HepG2 (cell line): ENCODE measurements at regions not wholly inside any gene's neighbourhood (a gene's known extent, or its start where the extent isn't known, plus 50 kb on each side); places are given as distances from the start of the nearest gene placed in this dataset.
"Not testable (repeated sequence)": the region's sequence is repeated elsewhere in the genome, so short reads cannot be mapped to it uniquely, and the experiment has no call there.

Experiments
- ATAC-seq: fragments of 200-7000 bp; cut with Tn5 transposase; 3 replicates; pipeline ENCODE4 v1.9.1; 2020; ENCODE audit warnings: mild to moderate bottlenecking, moderate library complexity
- BruUV-seq: library from RNA; stranded (reverse); fragments of 400-500 nt; replicated peaks from 2 replicates; lab custom pipeline; 2021; lab: Mats Ljungman, UMichigan
- CTCF ChIA-PET: fragments of 300-600 bp; formaldehyde crosslinking; extraction: SDS; loops from one replicate; lab custom pipeline; 2021; ENCODE audit warnings: low total read pairs, inconsistent platforms, low intra/inter-chr PET ratio; lab: Yijun Ruan, JAX
- POLR2A ChIA-PET: fragments of 350-600 bp; sonication (Branson Sonifier 250); formaldehyde crosslinking; loops from one replicate; lab custom pipeline; 2020; ENCODE audit warnings: antibody characterized with exemption, inconsistent platforms; lab: Yijun Ruan, JAX
- DNase-seq: peaks from one replicate; pipeline ENCODE4 v3.0.0-alpha.2; 2015; ENCODE audit warnings: low spot score
- FAIRE-seq: peaks from 3 replicates; lab custom pipeline; 2011; peaks lifted over from hg19 to GRCh38; lab: Jason Lieb, UNC
- H2AFZ ChIP-seq: one replicate; pipeline ENCODE4 v1.6.1; 2011; ENCODE audit warnings: low read length, inconsistent platforms
- H3K27ac ChIP-seq: fragments of 300-600 bp; 3 replicates; pipeline ENCODE4 v1.8.0; 2011; ENCODE audit warnings: mixed run types, mild to moderate bottlenecking, mixed read lengths, low read length, inconsistent platforms; ENCODE audit not compliant: insufficient read depth; ENCODE audit errors: extremely low read length
- H3K27me3 ChIP-seq, 2 experiments: fragments of 200-600 bp in 1 of 2; 2 replicates in 1 of 2; 3 replicates in 1 of 2; pipeline versions ENCODE4 v1.6.0 to v1.8.0; 2011; ENCODE audit warnings: low read length in 2 of 2, mild to moderate bottlenecking in 2 of 2, moderate library complexity in 2 of 2, inconsistent platforms in 1 of 2; ENCODE audit not compliant: insufficient read depth in 2 of 2, control insufficient read depth in 1 of 2
- H3K36me3 ChIP-seq, 2 experiments: fragments of 200-600 bp in 1 of 2; replicated peaks in 1 of 2; 2 replicates in 1 of 2; 3 replicates in 1 of 2; pipeline versions ENCODE4 v1.5.1 to v1.8.0; 2011; ENCODE audit warnings: low read length in 2 of 2, inconsistent platforms in 1 of 2; ENCODE audit not compliant: insufficient read depth in 2 of 2, control insufficient read depth in 1 of 2
- H3K4me1 ChIP-seq: 2 replicates; pipeline ENCODE4 v1.5.1; 2012; ENCODE audit warnings: low read length, inconsistent platforms; ENCODE audit not compliant: insufficient read depth
- H3K4me2 ChIP-seq: 2 replicates; pipeline ENCODE4 v1.6.0; 2011; ENCODE audit warnings: low read depth, low read length, inconsistent platforms
- H3K4me3 ChIP-seq, 3 experiments: fragments of 200-600 bp in 1 of 3; sonication (generic), shearing (Covaris generic) in 1 of 3; replicated peaks in 1 of 3; 2 replicates each; pipeline ENCODE4 v1.5.1; 2011 to 2016; ENCODE audit warnings: low read length in 3 of 3, inconsistent platforms in 2 of 3, low read depth in 2 of 3, mild to moderate bottlenecking in 2 of 3, control low read depth in 1 of 3, mixed read lengths in 1 of 3; ENCODE audit not compliant: insufficient read depth in 1 of 3
- H3K79me2 ChIP-seq: one replicate; pipeline ENCODE4 v1.6.1; 2011; ENCODE audit warnings: low read length, inconsistent platforms; ENCODE audit not compliant: insufficient read depth
- H3K9ac ChIP-seq: 2 replicates; pipeline ENCODE4 v1.6.0; 2011; ENCODE audit warnings: mild to moderate bottlenecking, low read depth, low read length, inconsistent platforms; ENCODE audit not compliant: insufficient read depth
- H3K9me3 ChIP-seq: 2 replicates; pipeline ENCODE4 v1.5.1; 2012; ENCODE audit warnings: mild to moderate bottlenecking, low read length
- H4K20me1 ChIP-seq: 2 replicates; pipeline ENCODE4 v1.6.0; 2011; ENCODE audit warnings: inconsistent platforms, mild to moderate bottlenecking, low read length, moderate library complexity; ENCODE audit not compliant: insufficient read depth
- AKAP8 ChIP-seq: sonication (generic); formaldehyde crosslinking; IDR thresholded peaks from 2 replicates; pipeline ENCODE4 v1.5.1; 2020; ENCODE audit warnings: mild to moderate bottlenecking, missing genetic modification reagents
- ATF4 ChIP-seq, 2 experiments: fragments of 450-650 bp in 1 of 2; sonication (generic) in 1 of 2; formaldehyde crosslinking; IDR thresholded peaks; 2 replicates each; pipeline versions ENCODE4 v1.5.0 to v1.8.0; 2020 to 2022; ENCODE audit warnings: mild to moderate bottlenecking in 1 of 2, missing genetic modification reagents in 1 of 2
- KLF11 ChIP-seq: IDR thresholded peaks from 2 replicates; pipeline ENCODE4 v1.6.1; 2016; ENCODE audit warnings: missing compliant biosample characterization
- KMT2A ChIP-seq: sonication (generic); formaldehyde crosslinking; IDR thresholded peaks from 2 replicates; pipeline ENCODE4 v1.4.0; 2020; ENCODE audit warnings: missing genetic modification reagents
- RNF219 ChIP-seq: sonication (generic); formaldehyde crosslinking; IDR thresholded peaks from 2 replicates; pipeline ENCODE4 v1.5.0; 2020; ENCODE audit warnings: mild to moderate bottlenecking, missing genetic modification reagents
- RXRB ChIP-seq: IDR thresholded peaks from 2 replicates; pipeline ENCODE4 v1.6.1; 2016; ENCODE audit warnings: borderline replicate concordance, missing genetic modification reagents, missing compliant biosample characterization
- ZBTB1 ChIP-seq: sonication (generic); formaldehyde crosslinking; IDR thresholded peaks from 2 replicates; pipeline ENCODE4 v1.4.0; 2020; ENCODE audit warnings: missing genetic modification reagents, borderline replicate concordance
- ZBTB42 ChIP-seq: sonication (generic); formaldehyde crosslinking; IDR thresholded peaks from 2 replicates; pipeline ENCODE4 v1.5.0; 2020; ENCODE audit warnings: mild to moderate bottlenecking, missing genetic modification reagents
- ZMYM4 ChIP-seq: sonication (generic); formaldehyde crosslinking; IDR thresholded peaks from 2 replicates; pipeline ENCODE4 v1.8.1; 2023; ENCODE audit warnings: mild to moderate bottlenecking, missing genetic modification reagents
- ZNF354B ChIP-seq: sonication (generic); formaldehyde crosslinking; IDR thresholded peaks from 2 replicates; pipeline ENCODE4 v1.8.0; 2022; ENCODE audit warnings: mild to moderate bottlenecking, missing genetic modification reagents
- ZNF441 ChIP-seq: sonication (generic); formaldehyde crosslinking; IDR thresholded peaks from 2 replicates; pipeline ENCODE4 v1.7.0; 2021; ENCODE audit warnings: missing genetic modification reagents, borderline replicate concordance
- WGBS: methylation state at CpG from one replicate; pipeline ENCODE4 v1.1.6; 2017; ENCODE audit warnings: low lambda C conversion rate; 5-methylcytosine and 5-hydroxymethylcytosine counted together
- in situ Hi-C: cut with HindIII; loops from 2 replicates; pipeline ENCODE4 v1.10.0; 2017; ENCODE audit warnings: low pct_unique_long_range_greater_than_20kb; ENCODE audit not compliant: extremely low pct_ligation_motif_present
- intact Hi-C: fragments of 100-400 bp; cut with micrococcal nuclease; formaldehyde crosslinking; loops from one replicate; pipeline ENCODE4 v1.10.0; 2022; ENCODE audit not compliant: unreplicated experiment
- TF ChIP-seq, protein P1 (sequence below): sonication (generic); formaldehyde crosslinking; IDR thresholded peaks from 2 replicates; pipeline ENCODE4 v1.5.0; 2020; ENCODE audit warnings: missing genetic modification reagents
- TF ChIP-seq, protein P2 (sequence below): sonication (generic); formaldehyde crosslinking; IDR thresholded peaks from 2 replicates; pipeline ENCODE4 v1.5.0; 2020; ENCODE audit warnings: missing genetic modification reagents

DNA sequence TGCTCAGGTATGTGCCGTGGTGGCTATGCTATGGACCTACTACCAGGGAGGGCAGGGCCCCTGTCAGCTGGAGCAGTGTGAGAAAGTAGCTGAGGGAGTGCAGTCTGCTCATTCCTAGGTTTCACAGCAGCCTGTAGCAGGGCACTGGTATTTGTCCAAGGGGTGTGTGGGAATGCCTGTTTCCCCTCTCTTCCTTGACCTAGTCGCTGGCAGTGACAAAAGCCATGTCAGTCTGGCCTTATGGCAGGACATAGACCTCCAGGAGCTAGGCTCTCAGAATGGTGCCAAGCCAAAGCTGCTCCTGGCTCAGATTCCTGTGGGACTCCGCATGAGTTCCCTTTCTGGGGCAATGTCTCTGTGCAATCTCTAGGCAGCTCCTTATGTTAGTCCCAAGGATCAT, 253.9 kb upstream of the TYRP1 start (continued):
- no peak for TF ChIP-seq AKAP8
- TF ChIP-seq, all 625 proteins: peak for 0

- H3K4me2 ChIP-seq, H4K20me1 ChIP-seq, intact Hi-C loops, H3K4me3 ChIP-seq, H2AFZ ChIP-seq, BruUV-seq, H3K36me3 ChIP-seq, CTCF ChIA-PET, FAIRE-seq, ATAC-seq, H3K27ac ChIP-seq, DNase-seq, H3K79me2 ChIP-seq, H3K27me3 ChIP-seq, in situ Hi-C loops, H3K9ac ChIP-seq, POLR2A ChIA-PET, H3K4me1 ChIP-seq: not testable (repeated sequence)
- WGBS, result 16% methylated on average over 6 of the region's 6 CpGs
- H3K9me3 ChIP-seq, result peaks cover 10% of the 10 kb centered on the region
These were observed 252.1 kb upstream of the TYRP1 start for GRCh38 chr9:12441080-12441479.

DNA sequence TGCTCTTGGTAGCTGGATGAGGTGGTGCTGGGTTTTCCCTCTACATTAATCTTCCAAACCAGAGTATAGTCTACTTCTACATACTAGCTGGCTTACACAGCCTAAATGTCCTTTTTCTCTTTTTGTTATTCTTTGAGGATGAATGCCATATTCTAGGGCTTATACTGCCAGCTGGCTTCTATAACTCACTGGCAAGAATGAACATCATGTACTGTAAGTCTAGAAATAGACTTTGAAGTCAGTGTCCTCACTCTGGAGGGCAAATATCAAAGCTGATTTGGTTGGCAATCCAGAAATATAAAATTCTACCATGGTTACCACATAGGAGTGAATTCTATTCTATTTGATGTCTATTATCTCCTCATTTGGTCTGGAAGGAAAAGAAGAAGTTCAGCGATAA, 251.7 kb upstream of the TYRP1 start:
- in situ Hi-C loops, result no loop called here
- Histone ChIP-seq H3K9me3 (peaks cover 10% of the 10 kb centered on the region), H3K9ac (no peak overlapping the region), H2AFZ (no peak overlapping the region), H3K36me3 (no peaks in the 10 kb centered on the region), H3K27ac (no peak overlapping the region), H3K4me3 (no peak overlapping the region), H3K4me1 (no peaks in the 10 kb centered on the region), H4K20me1 (no peaks in the 10 kb centered on the region), H3K27me3 (no peaks in the 10 kb centered on the region), H3K4me2 (no peak overlapping the region), H3K79me2 (no peaks in the 10 kb centered on the region)
- ATAC-seq (no peak), FAIRE-seq (no peak), DNase-seq (no peak)
- BruUV-seq, result no TSS peak
- WGBS, result 2% methylated on average over 1 of the region's 1 CpG
- ChIA-PET POLR2A (no interaction called here), CTCF (no interaction called here)
- intact Hi-C loops, result no loop called here
- TF ChIP-seq, protein P1, sequence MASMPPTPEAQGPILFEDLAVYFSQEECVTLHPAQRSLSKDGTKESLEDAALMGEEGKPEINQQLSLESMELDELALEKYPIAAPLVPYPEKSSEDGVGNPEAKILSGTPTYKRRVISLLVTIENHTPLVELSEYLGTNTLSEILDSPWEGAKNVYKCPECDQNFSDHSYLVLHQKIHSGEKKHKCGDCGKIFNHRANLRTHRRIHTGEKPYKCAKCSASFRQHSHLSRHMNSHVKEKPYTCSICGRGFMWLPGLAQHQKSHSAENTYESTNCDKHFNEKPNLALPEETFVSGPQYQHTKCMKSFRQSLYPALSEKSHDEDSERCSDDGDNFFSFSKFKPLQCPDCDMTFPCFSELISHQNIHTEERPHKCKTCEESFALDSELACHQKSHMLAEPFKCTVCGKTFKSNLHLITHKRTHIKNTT (CRISPR knock-in tag), result no peak
- no peak for TF ChIP-seq ZBTB1 (CRISPR knock-in tag)
- TF ChIP-seq ZNF441 (CRISPR knock-in tag), result no peak
- TF ChIP-seq RNF219 (CRISPR knock-in tag), result no peak
- no peak for TF ChIP-seq ZBTB42 (CRISPR knock-in tag)
- TF ChIP-seq KMT2A (CRISPR knock-in tag), result no peak
- no peak for TF ChIP-seq RXRB (CRISPR knock-in tag)
- TF ChIP-seq KLF11 (CRISPR knock-in tag), result no peak
- TF ChIP-seq ZNF354B, result no peak
- no peak for TF ChIP-seq ATF4 (CRISPR knock-in tag; IDR thresholded peaks at IDR 0.05)
- no peak for TF ChIP-seq ZMYM4 (CRISPR knock-in tag)
- TF ChIP-seq, protein P2, sequence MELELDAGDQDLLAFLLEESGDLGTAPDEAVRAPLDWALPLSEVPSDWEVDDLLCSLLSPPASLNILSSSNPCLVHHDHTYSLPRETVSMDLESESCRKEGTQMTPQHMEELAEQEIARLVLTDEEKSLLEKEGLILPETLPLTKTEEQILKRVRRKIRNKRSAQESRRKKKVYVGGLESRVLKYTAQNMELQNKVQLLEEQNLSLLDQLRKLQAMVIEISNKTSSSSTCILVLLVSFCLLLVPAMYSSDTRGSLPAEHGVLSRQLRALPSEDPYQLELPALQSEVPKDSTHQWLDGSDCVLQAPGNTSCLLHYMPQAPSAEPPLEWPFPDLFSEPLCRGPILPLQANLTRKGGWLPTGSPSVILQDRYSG (CRISPR knock-in tag), result no peak
